ENCODE measurements at regions not wholly inside any gene's neighbourhood (a gene's known extent, or its start where the extent isn't known, plus 50 kb on each side); places are given as distances from the start of the nearest gene placed in this dataset.

DNA sequence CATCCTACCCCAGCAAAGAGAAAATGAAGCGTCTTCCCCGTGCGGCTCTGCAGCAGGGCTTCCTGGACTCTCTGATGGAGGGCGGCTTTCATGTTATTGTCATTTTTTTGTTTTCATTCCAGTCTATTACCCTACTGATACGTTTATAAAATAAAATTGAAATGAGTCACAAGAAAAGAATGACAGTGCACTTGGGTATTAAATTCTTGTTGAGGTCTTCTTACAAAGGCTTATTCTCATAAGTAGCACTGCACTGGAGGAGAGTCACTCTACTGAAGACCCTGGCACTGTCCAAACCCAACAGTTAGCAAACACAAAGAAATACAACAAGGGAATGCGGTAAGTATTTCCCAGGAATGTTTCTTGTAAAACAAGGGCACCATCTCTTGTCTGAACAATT lies 379.3 kb downstream of the MAFB start:
- Histone ChIP-seq H3K36me3 (ENCODE audit: control insufficient read depth, insufficient read depth, low read length) (no peaks in the 10 kb centered on the region), H3K4me3 (ENCODE audit: low read depth, low read length) (no peak overlapping the region), H3K27me3 (ENCODE audit: control insufficient read depth, insufficient read depth, low read length) (no peaks in the 10 kb centered on the region)
- TF ChIP-seq CTCF (IDR thresholded peaks at IDR 0.05; ENCODE audit: insufficient read depth, low read length, poor library complexity, severe bottlenecking): no peak
- no peak for DNase-seq (ENCODE audit: low read depth)

DNA sequence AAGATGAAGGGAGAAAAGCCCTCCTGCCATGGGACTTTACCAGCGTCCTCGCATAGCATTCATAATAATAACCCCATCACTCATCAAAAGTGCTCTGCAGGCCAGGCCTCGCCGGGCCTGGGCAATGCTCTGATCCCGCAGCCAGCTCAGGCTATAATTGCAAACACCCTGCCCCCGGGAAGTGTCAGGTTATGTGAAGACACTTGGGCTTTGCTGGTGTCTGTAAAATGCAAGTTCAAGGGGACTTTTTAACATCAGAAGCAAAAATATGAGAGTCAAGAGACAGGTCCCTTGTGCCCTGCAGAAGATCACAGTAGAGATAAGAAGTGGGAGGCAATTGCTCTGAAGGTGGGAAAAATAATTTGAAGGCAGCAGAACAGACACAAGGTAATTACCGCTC lies 381.0 kb downstream of the MAFB start:
- DNase-seq (ENCODE audit: low read depth): no peak
- H3K36me3 ChIP-seq (ENCODE audit: control insufficient read depth, insufficient read depth, low read length): no peaks in the 10 kb centered on the region
- TF ChIP-seq CTCF (IDR thresholded peaks at IDR 0.05; ENCODE audit: insufficient read depth, low read length, poor library complexity, severe bottlenecking): no peak
- no peaks in the 10 kb centered on the region for H3K27me3 ChIP-seq (ENCODE audit: control insufficient read depth, insufficient read depth, low read length)
- H3K4me3 ChIP-seq (ENCODE audit: low read depth, low read length): no peak overlapping the region

- H3K27me3 ChIP-seq (ENCODE audit: control insufficient read depth, insufficient read depth, low read length): no peaks in the 10 kb centered on the region
- DNase-seq (ENCODE audit: low read depth): no peak
- H3K36me3 ChIP-seq (ENCODE audit: control insufficient read depth, insufficient read depth, low read length): no peaks in the 10 kb centered on the region
- H3K4me3 ChIP-seq (ENCODE audit: low read depth, low read length): no peak overlapping the region
- no peak for TF ChIP-seq CTCF (IDR thresholded peaks at IDR 0.05; ENCODE audit: insufficient read depth, low read length, poor library complexity, severe bottlenecking)
These were observed 381.8 kb downstream of the MAFB start for GRCh38 chr20:40307268-40307667.

DNA sequence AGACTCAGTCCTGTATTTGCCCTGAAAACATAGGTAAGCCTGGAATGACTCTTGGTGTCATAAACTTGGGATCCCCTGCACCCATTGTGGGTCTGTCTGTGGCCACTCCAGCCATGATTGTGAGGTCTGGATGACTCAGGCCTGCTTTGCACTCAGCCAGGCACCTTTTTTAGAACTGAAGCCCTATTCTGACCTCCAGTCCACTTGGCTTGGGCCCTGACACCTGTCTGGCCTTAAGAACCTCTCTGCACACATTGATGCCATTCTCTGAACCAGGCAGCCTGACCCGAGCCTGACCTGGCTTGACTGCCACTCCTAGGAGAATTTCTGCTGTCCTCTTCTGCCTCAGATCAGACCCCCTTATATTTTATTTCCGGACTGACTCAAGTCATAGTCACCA lies 383.7 kb downstream of the MAFB start:
- no peaks in the 10 kb centered on the region for H3K36me3 ChIP-seq (ENCODE audit: control insufficient read depth, insufficient read depth, low read length)
- no peak for DNase-seq (ENCODE audit: low read depth)
- H3K27me3 ChIP-seq (ENCODE audit: control insufficient read depth, insufficient read depth, low read length): no peaks in the 10 kb centered on the region
- TF ChIP-seq CTCF (IDR thresholded peaks at IDR 0.05; ENCODE audit: insufficient read depth, low read length, poor library complexity, severe bottlenecking): no peak
- H3K4me3 ChIP-seq (ENCODE audit: low read depth, low read length): no peak overlapping the region

DNA sequence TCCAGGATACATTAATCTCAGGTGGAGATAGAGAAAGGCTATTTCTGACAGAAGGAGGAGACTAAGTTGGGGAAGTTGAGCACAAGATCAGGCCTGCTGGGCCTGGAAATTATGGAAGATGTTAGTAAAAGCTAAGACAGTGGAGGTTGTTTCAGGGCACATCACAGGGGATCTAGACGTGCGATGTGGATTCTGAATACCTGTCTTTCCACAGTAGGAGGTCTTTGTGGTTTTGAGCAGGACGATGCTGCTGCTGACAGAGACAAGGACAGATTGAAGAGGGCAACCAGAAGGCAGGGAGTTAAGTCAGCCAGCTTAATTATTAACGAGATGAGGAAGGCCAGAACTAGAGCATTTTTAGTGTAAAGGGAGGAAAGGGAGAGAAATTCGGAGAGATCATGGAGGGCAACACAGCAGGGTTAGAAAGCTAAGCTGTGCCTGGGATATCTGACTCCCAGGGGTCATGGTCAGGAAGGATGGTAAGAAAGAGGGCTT lies 384.9 kb downstream of the MAFB start:
- no peak for DNase-seq (ENCODE audit: low read depth)
- no peaks in the 10 kb centered on the region for H3K27me3 ChIP-seq (ENCODE audit: control insufficient read depth, insufficient read depth, low read length)
- H3K36me3 ChIP-seq (ENCODE audit: control insufficient read depth, insufficient read depth, low read length): no peaks in the 10 kb centered on the region
- no peak for TF ChIP-seq CTCF (IDR thresholded peaks at IDR 0.05; ENCODE audit: insufficient read depth, low read length, poor library complexity, severe bottlenecking)
- no peak overlapping the region for H3K4me3 ChIP-seq (ENCODE audit: low read depth, low read length)

DNA sequence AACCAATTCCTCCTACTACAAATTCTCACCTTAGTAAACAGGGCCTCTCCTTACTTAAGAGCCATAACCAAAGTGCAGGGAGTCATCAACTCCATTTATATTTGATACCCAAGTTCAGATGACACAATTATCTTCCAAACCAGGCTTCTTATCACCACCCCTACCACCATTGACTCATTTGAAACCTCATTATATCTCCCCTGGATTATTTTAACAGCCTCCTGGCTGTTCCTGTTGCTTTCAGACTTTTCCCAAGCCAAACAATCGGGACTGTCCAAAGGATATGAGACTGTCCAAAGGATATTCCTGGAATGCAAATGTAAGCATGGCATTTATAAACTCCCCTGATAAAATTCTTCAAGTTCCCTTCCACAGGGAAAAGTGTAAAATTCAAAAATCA lies 394.3 kb downstream of the MAFB start:
- Histone ChIP-seq H3K36me3 (ENCODE audit: control insufficient read depth, insufficient read depth, low read length) (no peaks in the 10 kb centered on the region), H3K4me3 (ENCODE audit: low read depth, low read length) (no peak overlapping the region), H3K27me3 (ENCODE audit: control insufficient read depth, insufficient read depth, low read length) (no peaks in the 10 kb centered on the region)
- DNase-seq (ENCODE audit: low read depth): no peak
- TF ChIP-seq CTCF (IDR thresholded peaks at IDR 0.05; ENCODE audit: insufficient read depth, low read length, poor library complexity, severe bottlenecking): no peak

Data from kidney epithelial cell (primary cell).